Karpas-422 (cell line): ENCODE measurements at regions not wholly inside any gene's neighbourhood (a gene's known extent, or its start where the extent isn't known, plus 50 kb on each side); places are given as distances from the start of the nearest gene placed in this dataset.

ENCODE experiments used
- DNase-seq: peaks from one replicate; pipeline ENCODE4 v3.0.0-alpha.2; 2015
- H2AFZ ChIP-seq: fragments of 200-600 bp; sonication (generic); 2 replicates; pipeline ENCODE4 v1.6.1; 2014; ENCODE audit warnings: antibody characterized with exemption, low read length, mixed read lengths
- H3K27ac ChIP-seq: fragments of 200-600 bp; sonication (generic); 2 replicates; pipeline ENCODE4 v1.5.1; 2014; ENCODE audit warnings: mild to moderate bottlenecking, low read length, moderate library complexity
- H3K27me3 ChIP-seq: fragments of 200-600 bp; sonication (generic); 2 replicates; pipeline ENCODE4 v1.6.1; 2014; ENCODE audit warnings: low read length, mixed read lengths
- H3K36me3 ChIP-seq: fragments of 200-600 bp; sonication (generic); 2 replicates; pipeline ENCODE4 v1.6.1; 2014; ENCODE audit warnings: low read length, mixed read lengths; ENCODE audit not compliant: insufficient read depth
- H3K4me1 ChIP-seq: fragments of 200-600 bp; sonication (generic); 2 replicates; pipeline ENCODE4 v1.6.1; 2014; ENCODE audit warnings: mild to moderate bottlenecking, low read length, mixed read lengths
- H3K4me2 ChIP-seq: fragments of 200-600 bp; sonication (generic); 2 replicates; pipeline ENCODE4 v1.6.1; 2014; ENCODE audit warnings: low read length, low read depth, mild to moderate bottlenecking; ENCODE audit not compliant: poor library complexity, severe bottlenecking
- H3K4me3 ChIP-seq: fragments of 200-600 bp; sonication (generic); 2 replicates; pipeline ENCODE4 v1.5.1; 2014; ENCODE audit warnings: mild to moderate bottlenecking, antibody characterized with exemption, low read length, mixed read lengths
- H3K79me2 ChIP-seq: fragments of 200-600 bp; sonication (generic); 2 replicates; pipeline ENCODE4 v1.6.1; 2014; ENCODE audit warnings: mild to moderate bottlenecking, low read length, mixed read lengths
- H3K9ac ChIP-seq: fragments of 200-600 bp; sonication (generic); 2 replicates; pipeline ENCODE4 v1.6.0; 2014; ENCODE audit warnings: low read length
- H3K9me2 ChIP-seq: fragments of 200-600 bp; sonication (generic), shearing (Covaris generic); replicated peaks from 2 replicates; pipeline ENCODE4 v1.6.0; 2014; ENCODE audit warnings: mild to moderate bottlenecking, low read length, moderate library complexity; ENCODE audit not compliant: insufficient read depth
- H3K9me3 ChIP-seq: fragments of 300-700, 200-600 bp; sonication (generic); 2 replicates; pipeline ENCODE4 v1.6.1; 2014; ENCODE audit warnings: low read length, mixed read lengths
- H4K20me1 ChIP-seq: fragments of 200-600 bp; sonication (generic); 2 replicates; pipeline ENCODE4 v1.6.1; 2014; ENCODE audit warnings: mild to moderate bottlenecking, antibody characterized with exemption, low read length, low read depth; ENCODE audit not compliant: insufficient read depth

DNA sequence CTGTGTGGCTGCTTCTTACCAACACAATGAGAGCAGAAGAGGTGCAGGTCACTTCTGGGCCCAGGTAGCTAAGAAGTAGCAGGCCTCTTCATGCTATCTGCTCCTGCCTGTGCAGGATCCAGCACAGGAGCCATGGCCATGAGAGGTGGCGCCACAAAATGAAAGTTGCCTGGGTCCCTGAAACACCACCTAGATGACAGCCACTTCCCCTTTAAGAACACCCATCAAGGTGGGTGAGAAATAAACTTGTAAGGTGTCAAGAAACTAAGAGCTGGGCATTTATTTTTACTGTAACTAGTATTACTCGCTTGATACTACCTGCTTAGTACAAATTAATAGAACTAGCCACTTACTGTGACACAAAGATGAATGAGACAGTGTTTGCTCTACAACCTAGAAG lies 484.6 kb upstream of the TBL1XR1 start:
- DNase-seq = no peak
- Histone ChIP-seq H3K27ac (no peak overlapping the region), H4K20me1 (no peaks in the 10 kb centered on the region), H2AFZ (no peak overlapping the region), H3K4me3 (no peak overlapping the region), H3K9ac (no peak overlapping the region), H3K9me2 (no peaks in the 10 kb centered on the region), H3K27me3 (no peaks in the 10 kb centered on the region), H3K9me3 (no peaks in the 10 kb centered on the region), H3K4me1 (no peaks in the 10 kb centered on the region), H3K79me2 (no peaks in the 10 kb centered on the region), H3K4me2 (no peak overlapping the region), H3K36me3 (no peaks in the 10 kb centered on the region)

DNA sequence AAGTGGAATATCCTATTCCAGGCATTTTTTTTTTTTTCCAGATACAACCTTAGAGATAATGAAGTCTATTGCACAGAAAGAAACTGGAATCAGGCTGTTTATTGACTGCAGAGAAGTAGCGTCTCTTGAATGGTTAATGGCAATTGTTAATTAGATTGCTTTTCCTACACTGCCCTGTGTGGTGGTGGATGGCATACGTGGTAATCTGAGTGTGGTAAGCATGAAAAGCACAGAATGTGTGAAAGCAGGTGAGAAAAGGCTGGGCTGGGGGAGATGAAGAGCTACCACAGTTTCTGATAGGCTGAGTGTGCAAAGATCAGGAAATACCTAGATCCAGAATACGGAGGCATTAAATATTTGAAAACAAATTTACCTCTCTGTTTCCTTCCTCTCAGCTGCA lies 486.3 kb upstream of the TBL1XR1 start:
- H3K36me3 ChIP-seq = no peaks in the 10 kb centered on the region
- no peaks in the 10 kb centered on the region for H3K4me1 ChIP-seq
- H3K4me3 ChIP-seq = no peak overlapping the region
- no peaks in the 10 kb centered on the region for H3K27me3 ChIP-seq
- H3K4me2 ChIP-seq = no peak overlapping the region
- H3K9me2 ChIP-seq = no peaks in the 10 kb centered on the region
- no peaks in the 10 kb centered on the region for H4K20me1 ChIP-seq
- no peak overlapping the region for H3K27ac ChIP-seq
- no peak for DNase-seq
- H2AFZ ChIP-seq = no peak overlapping the region
- no peaks in the 10 kb centered on the region for H3K79me2 ChIP-seq
- no peaks in the 10 kb centered on the region for H3K9me3 ChIP-seq
- no peak overlapping the region for H3K9ac ChIP-seq

DNA sequence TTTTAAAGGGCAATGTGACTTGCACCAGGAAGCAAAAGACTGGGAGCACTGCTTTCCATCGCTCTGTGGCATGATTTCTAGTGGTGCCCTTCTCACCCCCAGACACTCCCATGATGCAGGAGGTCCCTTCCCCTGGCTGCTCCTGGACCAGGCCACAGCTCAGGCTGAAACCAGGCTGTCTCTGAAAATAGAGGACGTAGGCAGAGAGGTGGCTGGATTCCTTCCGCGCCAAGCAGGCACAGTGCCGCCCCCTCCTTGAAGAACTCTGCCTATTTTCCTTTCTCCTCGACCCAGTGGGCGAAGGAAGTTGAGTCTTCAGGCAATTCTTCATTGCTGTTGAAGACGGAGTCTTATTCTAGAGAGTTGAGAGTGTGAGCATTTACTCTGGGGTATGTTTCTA lies 489.4 kb upstream of the TBL1XR1 start:
- Histone ChIP-seq H3K4me2 (no peak overlapping the region), H3K9me2 (no peaks in the 10 kb centered on the region), H2AFZ (no peak overlapping the region), H3K4me3 (no peak overlapping the region), H4K20me1 (no peaks in the 10 kb centered on the region), H3K27me3 (no peaks in the 10 kb centered on the region), H3K27ac (no peak overlapping the region), H3K9me3 (no peaks in the 10 kb centered on the region), H3K4me1 (no peaks in the 10 kb centered on the region), H3K9ac (no peak overlapping the region), H3K79me2 (no peaks in the 10 kb centered on the region), H3K36me3 (no peaks in the 10 kb centered on the region)
- DNase-seq = no peak

DNA sequence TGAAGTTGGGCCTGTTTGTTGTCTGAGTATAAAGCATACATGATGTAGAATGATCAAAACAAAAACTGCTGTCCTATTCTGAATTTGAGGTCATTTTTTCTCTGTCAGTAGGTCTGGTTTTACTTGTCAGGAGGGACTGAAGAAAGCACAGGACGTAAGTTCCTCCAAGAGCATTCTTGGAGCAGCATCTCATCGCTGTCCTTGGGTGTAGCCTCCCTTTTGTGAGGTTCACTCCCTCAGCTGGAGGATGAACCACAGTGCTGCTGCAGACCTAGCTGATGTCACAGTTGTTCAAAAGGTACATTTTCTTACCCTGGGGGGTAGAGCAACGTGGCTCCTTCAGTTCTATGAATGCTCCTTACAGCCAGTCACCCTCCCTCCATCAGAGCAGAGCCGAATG lies 490.0 kb upstream of the TBL1XR1 start:
- Histone ChIP-seq H3K4me2 (no peak overlapping the region), H3K36me3 (no peaks in the 10 kb centered on the region), H3K79me2 (no peaks in the 10 kb centered on the region), H3K9me2 (no peaks in the 10 kb centered on the region), H4K20me1 (no peaks in the 10 kb centered on the region), H3K9me3 (no peaks in the 10 kb centered on the region), H3K4me3 (no peak overlapping the region), H3K9ac (no peak overlapping the region), H3K27me3 (no peaks in the 10 kb centered on the region), H3K4me1 (no peaks in the 10 kb centered on the region), H2AFZ (no peak overlapping the region), H3K27ac (no peak overlapping the region)
- no peak for DNase-seq

DNA sequence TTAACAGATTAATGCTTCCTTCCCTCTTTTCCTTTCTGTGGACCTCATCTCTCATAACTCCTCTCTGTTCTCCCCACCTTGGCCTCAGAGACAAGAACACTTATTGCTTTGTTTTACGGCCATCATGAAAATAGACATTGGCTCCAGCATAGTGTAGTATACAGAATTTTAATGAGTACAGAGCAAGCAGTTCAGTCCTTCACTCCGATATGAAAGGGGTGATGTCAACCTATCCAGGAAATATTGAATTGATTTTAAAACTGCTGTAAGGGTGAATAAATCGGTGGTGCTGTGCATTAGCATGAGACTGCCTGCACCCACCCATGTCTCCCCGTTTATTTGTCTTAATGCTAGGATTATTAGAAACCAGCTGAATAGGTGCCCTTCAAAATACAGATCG lies 490.9 kb upstream of the TBL1XR1 start:
- Histone ChIP-seq H3K4me3 (no peak overlapping the region), H3K9me2 (no peaks in the 10 kb centered on the region), H3K9ac (no peak overlapping the region), H3K4me2 (no peak overlapping the region), H3K4me1 (no peaks in the 10 kb centered on the region), H3K9me3 (no peaks in the 10 kb centered on the region), H4K20me1 (no peaks in the 10 kb centered on the region), H3K27me3 (no peaks in the 10 kb centered on the region), H3K27ac (no peak overlapping the region), H2AFZ (no peak overlapping the region), H3K36me3 (no peaks in the 10 kb centered on the region), H3K79me2 (no peaks in the 10 kb centered on the region)
- DNase-seq = no peak

DNA sequence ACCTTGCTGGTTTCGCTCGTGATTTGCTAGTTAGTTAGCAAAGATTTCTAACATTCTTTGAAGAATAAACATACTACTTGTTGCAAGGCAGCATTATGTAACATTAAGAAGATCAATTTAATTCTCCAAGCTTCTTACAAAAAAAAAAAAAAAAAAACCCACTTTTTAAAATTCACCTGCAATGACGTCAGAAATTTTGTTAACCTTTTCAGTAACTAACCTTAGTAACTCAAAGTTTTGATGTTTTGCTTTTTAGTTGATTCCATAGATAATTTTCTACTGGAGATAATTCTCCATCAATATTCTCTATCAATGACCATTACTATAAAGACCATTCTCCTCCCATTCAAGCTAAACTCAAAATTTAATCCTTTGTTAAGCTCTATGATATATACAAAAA lies 491.8 kb upstream of the TBL1XR1 start:
- no peaks in the 10 kb centered on the region for H3K4me1 ChIP-seq
- H3K9me3 ChIP-seq = no peaks in the 10 kb centered on the region
- no peaks in the 10 kb centered on the region for H3K79me2 ChIP-seq
- H3K36me3 ChIP-seq = no peaks in the 10 kb centered on the region
- no peaks in the 10 kb centered on the region for H4K20me1 ChIP-seq
- no peaks in the 10 kb centered on the region for H3K27me3 ChIP-seq
- no peak overlapping the region for H2AFZ ChIP-seq
- no peak overlapping the region for H3K27ac ChIP-seq
- no peak overlapping the region for H3K4me3 ChIP-seq
- no peak overlapping the region for H3K4me2 ChIP-seq
- no peak for DNase-seq
- H3K9me2 ChIP-seq = no peaks in the 10 kb centered on the region
- H3K9ac ChIP-seq = no peak overlapping the region

DNA sequence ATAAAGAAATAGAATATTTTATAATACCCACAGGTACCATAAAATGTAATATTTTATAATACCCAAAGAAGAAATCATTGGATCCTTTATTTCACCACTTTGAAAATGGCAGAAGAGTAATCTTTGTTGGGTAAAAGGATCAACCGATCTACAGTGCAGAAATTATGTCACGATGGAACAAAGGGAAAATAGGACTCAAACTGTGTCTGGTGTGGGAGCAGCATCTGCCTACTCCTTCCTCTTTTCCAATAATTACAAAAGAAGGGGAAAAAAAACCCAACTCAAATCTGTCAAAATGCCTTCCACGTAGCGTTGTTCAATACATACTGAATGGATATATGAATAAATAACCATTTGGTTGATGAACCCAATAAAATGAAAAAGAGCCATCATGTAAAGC lies 492.6 kb upstream of the TBL1XR1 start:
- no peaks in the 10 kb centered on the region for H3K36me3 ChIP-seq
- no peaks in the 10 kb centered on the region for H3K27me3 ChIP-seq
- H3K79me2 ChIP-seq = no peaks in the 10 kb centered on the region
- no peak overlapping the region for H3K9ac ChIP-seq
- no peak overlapping the region for H2AFZ ChIP-seq
- H3K27ac ChIP-seq = no peak overlapping the region
- DNase-seq = no peak
- H3K9me2 ChIP-seq = no peaks in the 10 kb centered on the region
- H3K4me2 ChIP-seq = no peak overlapping the region
- H3K4me3 ChIP-seq = no peak overlapping the region
- no peaks in the 10 kb centered on the region for H3K4me1 ChIP-seq
- no peaks in the 10 kb centered on the region for H3K9me3 ChIP-seq
- H4K20me1 ChIP-seq = no peaks in the 10 kb centered on the region

DNA sequence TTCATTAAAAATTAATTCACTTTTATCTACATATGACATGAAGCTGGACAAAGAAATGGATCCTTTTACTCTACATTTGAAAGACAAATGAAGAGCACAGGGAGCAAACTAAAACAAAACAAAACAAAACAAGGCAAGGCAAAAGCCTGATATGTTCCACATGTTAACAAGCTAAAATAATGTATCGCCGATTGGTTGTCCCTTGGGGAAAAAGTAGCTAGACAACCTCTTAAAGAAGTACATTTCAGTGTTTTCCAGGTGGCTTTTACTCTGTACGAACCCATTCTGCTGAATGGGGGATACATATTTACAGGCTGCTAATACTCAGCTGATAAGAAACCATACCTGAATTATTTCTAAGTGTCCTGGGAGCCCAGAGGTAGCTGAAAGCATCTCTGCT lies 493.0 kb upstream of the TBL1XR1 start:
- Histone ChIP-seq H3K27ac (no peak overlapping the region), H4K20me1 (no peaks in the 10 kb centered on the region), H3K9ac (no peak overlapping the region), H3K79me2 (no peaks in the 10 kb centered on the region), H3K4me2 (no peak overlapping the region), H3K9me3 (no peaks in the 10 kb centered on the region), H3K4me1 (no peaks in the 10 kb centered on the region), H3K4me3 (no peak overlapping the region), H3K9me2 (no peaks in the 10 kb centered on the region), H2AFZ (no peak overlapping the region), H3K36me3 (no peaks in the 10 kb centered on the region), H3K27me3 (no peaks in the 10 kb centered on the region)
- no peak for DNase-seq

DNA sequence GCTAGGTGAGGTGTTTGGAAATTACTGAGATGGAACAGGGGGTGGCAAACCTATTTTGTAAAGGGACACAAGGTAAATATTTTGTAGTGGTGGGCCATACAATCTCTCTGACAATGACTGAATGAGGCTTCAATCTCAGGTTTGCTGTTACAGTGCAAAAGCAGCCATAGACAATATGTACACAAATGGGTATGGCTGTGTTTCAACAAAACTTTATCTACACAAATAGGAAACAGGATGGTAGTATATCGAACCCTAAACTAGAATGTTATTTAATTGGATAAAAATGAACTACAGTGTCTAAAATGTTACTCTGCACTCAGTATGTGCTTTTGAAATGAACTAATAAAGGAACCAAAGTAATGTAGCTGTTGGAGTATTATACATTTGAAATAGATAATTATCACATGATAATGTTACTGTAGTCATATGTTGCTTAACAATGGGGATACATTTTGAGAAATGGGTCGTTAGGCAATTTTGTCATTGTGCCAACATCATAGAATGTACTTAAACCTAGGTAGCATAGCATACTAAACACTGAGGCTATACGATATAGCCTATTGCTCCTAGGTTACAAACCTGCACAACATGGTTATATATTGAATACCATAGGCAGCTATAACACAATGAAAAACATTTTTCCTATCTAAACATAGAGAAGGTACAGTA lies 495.2 kb upstream of the TBL1XR1 start:
- Histone ChIP-seq H3K4me3 (no peak overlapping the region), H3K4me1 (no peaks in the 10 kb centered on the region), H3K36me3 (no peaks in the 10 kb centered on the region), H3K9me3 (no peaks in the 10 kb centered on the region), H3K9me2 (no peaks in the 10 kb centered on the region), H3K27ac (no peak overlapping the region), H3K4me2 (no peak overlapping the region), H3K27me3 (no peaks in the 10 kb centered on the region), H4K20me1 (no peaks in the 10 kb centered on the region), H2AFZ (no peak overlapping the region), H3K79me2 (no peaks in the 10 kb centered on the region), H3K9ac (no peak overlapping the region)
- DNase-seq = no peak
